Testis (tissue), 2 donors: ENCODE measurements at regions not wholly inside any gene's neighbourhood (a gene's known extent, or its start where the extent isn't known, plus 50 kb on each side); places are given as distances from the start of the nearest gene placed in this dataset.

Experiments used
- POLR2A ChIP-seq: fragments of 450-650 bp; IDR thresholded peaks from one replicate; pipeline ENCODE4 v1.6.1; 2017; ENCODE audit warnings: antibody characterized with exemption, mild to moderate bottlenecking, moderate library complexity
- TF ChIP-seq, protein P1 (sequence below), 3 experiments: fragments of 450-650 bp in 2 of 3; fragments of 200-600 bp in 1 of 3; sonication (generic) in 1 of 3; IDR thresholded peaks; one replicate each; pipeline ENCODE4 v1.5.1; 2016 to 2019; ENCODE audit warnings: antibody characterized with exemption in 3 of 3, mild to moderate bottlenecking in 2 of 3, moderate library complexity in 1 of 3

DNA sequence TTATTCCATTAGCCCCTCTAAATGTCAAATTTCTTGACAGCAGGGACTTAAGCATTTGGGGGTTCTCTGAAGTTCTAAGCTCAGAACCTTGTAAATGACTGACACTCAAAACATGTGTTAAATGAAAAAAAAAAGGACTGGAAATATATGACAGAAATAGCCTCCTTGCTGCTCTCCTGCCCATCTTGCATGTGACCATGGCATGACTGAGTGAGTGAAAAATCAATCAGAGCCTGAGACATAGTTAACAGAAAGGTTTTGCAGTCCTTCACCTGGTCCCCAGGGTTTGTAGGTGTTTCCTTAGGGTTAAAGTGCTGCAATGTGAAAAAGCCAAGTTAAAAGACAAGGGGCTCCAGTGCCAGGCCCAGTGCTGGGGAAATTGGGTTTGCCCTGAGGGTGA is 168.1 kb downstream of the ZBTB18 start:
- no peak for TF ChIP-seq POLR2A
- TF ChIP-seq, protein P1, sequence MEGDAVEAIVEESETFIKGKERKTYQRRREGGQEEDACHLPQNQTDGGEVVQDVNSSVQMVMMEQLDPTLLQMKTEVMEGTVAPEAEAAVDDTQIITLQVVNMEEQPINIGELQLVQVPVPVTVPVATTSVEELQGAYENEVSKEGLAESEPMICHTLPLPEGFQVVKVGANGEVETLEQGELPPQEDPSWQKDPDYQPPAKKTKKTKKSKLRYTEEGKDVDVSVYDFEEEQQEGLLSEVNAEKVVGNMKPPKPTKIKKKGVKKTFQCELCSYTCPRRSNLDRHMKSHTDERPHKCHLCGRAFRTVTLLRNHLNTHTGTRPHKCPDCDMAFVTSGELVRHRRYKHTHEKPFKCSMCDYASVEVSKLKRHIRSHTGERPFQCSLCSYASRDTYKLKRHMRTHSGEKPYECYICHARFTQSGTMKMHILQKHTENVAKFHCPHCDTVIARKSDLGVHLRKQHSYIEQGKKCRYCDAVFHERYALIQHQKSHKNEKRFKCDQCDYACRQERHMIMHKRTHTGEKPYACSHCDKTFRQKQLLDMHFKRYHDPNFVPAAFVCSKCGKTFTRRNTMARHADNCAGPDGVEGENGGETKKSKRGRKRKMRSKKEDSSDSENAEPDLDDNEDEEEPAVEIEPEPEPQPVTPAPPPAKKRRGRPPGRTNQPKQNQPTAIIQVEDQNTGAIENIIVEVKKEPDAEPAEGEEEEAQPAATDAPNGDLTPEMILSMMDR (IDR thresholded peaks at IDR 0.05): no peak
